H1 (cell line): ENCODE measurements at regions not wholly inside any gene's neighbourhood (a gene's known extent, or its start where the extent isn't known, plus 50 kb on each side); places are given as distances from the start of the nearest gene placed in this dataset.

Experiments
- CTCF ChIA-PET: fragments of 300-600 bp; sonication (Branson Sonifier 250); formaldehyde crosslinking; loops from one replicate; lab custom pipeline; 2021; ENCODE audit not compliant: partially characterized antibody; lab: Charles Lee
- POLR2A ChIA-PET: fragments of 300-600 bp; sonication (Branson Sonifier 250); formaldehyde crosslinking; loops from one replicate; lab custom pipeline; 2021; ENCODE audit warnings: inconsistent platforms; ENCODE audit not compliant: partially characterized antibody; lab: Charles Lee
- DNase-seq, 2 experiments: peaks; one replicate each; pipeline versions ENCODE4 v3.0.0 to v3.0.0-alpha.2; 2010 to 2022; ENCODE audit warnings: low spot score in 2 of 2, low read depth in 1 of 2, mixed read lengths in 1 of 2
- FAIRE-seq: peaks from 2 replicates; lab custom pipeline; 2011; peaks lifted over from hg19 to GRCh38; lab: Jason Lieb, UNC
- H2AFZ ChIP-seq: 2 replicates; pipeline ENCODE4 v1.8.1; 2012; ENCODE audit warnings: low read length, inconsistent platforms
- H2AK5ac ChIP-seq: 2 replicates; pipeline ENCODE4 v1.6.1; 2013; ENCODE audit warnings: low read depth, low read length
- H2BK120ac ChIP-seq: replicated peaks from 2 replicates; pipeline ENCODE3; 2013; ENCODE audit warnings: low read depth, low read length, inconsistent platforms
- H2BK12ac ChIP-seq: 2 replicates; pipeline ENCODE4 v1.6.1; 2013; ENCODE audit warnings: low read depth, low read length
- H2BK15ac ChIP-seq: 2 replicates; pipeline ENCODE4 v1.6.1; 2013; ENCODE audit warnings: low read length
- H2BK20ac ChIP-seq: 2 replicates; pipeline ENCODE4 v1.6.1; 2013; ENCODE audit warnings: low read length
- H2BK5ac ChIP-seq: 2 replicates; pipeline ENCODE4 v1.6.1; 2013; ENCODE audit warnings: low read depth, low read length
- H3K14ac ChIP-seq: 2 replicates; pipeline ENCODE4 v1.6.1; 2013; ENCODE audit warnings: inconsistent platforms; ENCODE audit not compliant: insufficient read length
- H3K18ac ChIP-seq: 2 replicates; pipeline ENCODE4 v1.6.1; 2013; ENCODE audit warnings: low read length; ENCODE audit errors: extremely low read depth
- H3K23ac ChIP-seq: 2 replicates; pipeline ENCODE4 v1.6.1; 2013; ENCODE audit warnings: inconsistent platforms; ENCODE audit not compliant: insufficient read length
- H3K23me2 ChIP-seq: 2 replicates; pipeline ENCODE4 v1.6.1; 2013; ENCODE audit warnings: low read depth, low read length
- H3K27ac ChIP-seq: 2 replicates; pipeline ENCODE4 v1.6.1; 2011; ENCODE audit warnings: low read depth, low read length, inconsistent platforms
- H3K27me3 ChIP-seq, 4 experiments: replicated peaks in 1 of 4; 1 replicate in 1 of 4; 2 replicates in 3 of 4; pipeline versions ENCODE4 v1.6.1 to v1.8.1; 2011 to 2013; ENCODE audit warnings: low read length in 3 of 4, mild to moderate bottlenecking in 3 of 4, inconsistent platforms in 2 of 4, mixed read lengths in 2 of 4, moderate library complexity in 1 of 4; ENCODE audit not compliant: control insufficient read depth in 3 of 4, insufficient read depth in 3 of 4; ENCODE audit errors: extremely low read depth in 1 of 4
- H3K36me3 ChIP-seq, 4 experiments: 2 replicates each; pipeline versions ENCODE4 v1.6.1 to v1.8.1; 2011 to 2013; ENCODE audit warnings: mild to moderate bottlenecking in 4 of 4, low read length in 3 of 4, moderate library complexity in 2 of 4, control low read depth in 1 of 4, inconsistent platforms in 1 of 4; ENCODE audit not compliant: insufficient read depth in 4 of 4, control insufficient read depth in 2 of 4
- H3K4ac ChIP-seq: replicated peaks from 2 replicates; pipeline ENCODE3; 2013; ENCODE audit warnings: low read length, low read depth, mixed read lengths, inconsistent platforms; ENCODE audit not compliant: insufficient read length
- H3K4me1 ChIP-seq, 4 experiments: replicated peaks in 1 of 4; 1 replicate in 1 of 4; 2 replicates in 3 of 4; pipeline versions ENCODE4 v1.6.1 to v1.8.1; 2011 to 2013; ENCODE audit warnings: low read length in 3 of 4, inconsistent platforms in 2 of 4, mixed read lengths in 1 of 4; ENCODE audit not compliant: insufficient read depth in 4 of 4, control insufficient read depth in 3 of 4
- H3K4me2 ChIP-seq, 2 experiments: 2 replicates each; pipeline versions ENCODE4 v1.6.1 to v1.8.1; 2011 to 2013; ENCODE audit warnings: low read depth in 2 of 2, low read length in 2 of 2, control low read depth in 1 of 2, inconsistent platforms in 1 of 2, mild to moderate bottlenecking in 1 of 2; ENCODE audit not compliant: insufficient read depth in 1 of 2
- H3K4me3 ChIP-seq, 4 experiments: fragments of 200-600, 300-600 bp in 1 of 4; sonication (generic), shearing (Covaris generic), sonication (Bioruptor Twin) in 1 of 4; 2 replicates each; pipeline versions ENCODE4 v1.5.1 to v1.8.1; 2011 to 2016; ENCODE audit warnings: low read length in 4 of 4, low read depth in 3 of 4, control low read depth in 2 of 4, inconsistent platforms in 2 of 4, mild to moderate bottlenecking in 2 of 4, mixed read lengths in 1 of 4, moderate library complexity in 1 of 4; ENCODE audit not compliant: insufficient read depth in 2 of 4; ENCODE audit errors: extremely low read depth in 1 of 4
- H3K56ac ChIP-seq: replicated peaks from 2 replicates; pipeline ENCODE3; 2013; ENCODE audit warnings: low read depth, mild to moderate bottlenecking, mixed read lengths, low read length, inconsistent platforms; ENCODE audit not compliant: insufficient read length
- H3K79me1 ChIP-seq: 2 replicates; pipeline ENCODE4 v1.6.1; 2013; ENCODE audit warnings: low read depth, low read length, control low read depth
- H3K79me2 ChIP-seq, 2 experiments: 2 replicates each; pipeline versions ENCODE4 v1.6.1 to v1.8.1; 2012 to 2013; ENCODE audit warnings: low read length in 2 of 2, mild to moderate bottlenecking in 2 of 2, inconsistent platforms in 1 of 2; ENCODE audit not compliant: insufficient read depth in 2 of 2, control insufficient read depth in 1 of 2
- H3K9ac ChIP-seq, 4 experiments: replicated peaks in 1 of 4; 1 replicate in 1 of 4; 2 replicates in 3 of 4; pipeline versions ENCODE4 v1.6.1 to v1.8.1; 2011 to 2013; ENCODE audit warnings: low read depth in 3 of 4, low read length in 3 of 4, control low read depth in 2 of 4, mild to moderate bottlenecking in 2 of 4, moderate library complexity in 2 of 4, inconsistent platforms in 1 of 4; ENCODE audit errors: extremely low read depth in 1 of 4
- H3K9me3 ChIP-seq, 2 experiments: 2 replicates each; pipeline versions ENCODE4 v1.6.1 to v1.8.1; 2012 to 2013; ENCODE audit warnings: mild to moderate bottlenecking in 2 of 2, moderate library complexity in 2 of 2, control low read depth in 1 of 2, inconsistent platforms in 1 of 2, low read depth in 1 of 2, low read length in 1 of 2, mixed read lengths in 1 of 2; ENCODE audit not compliant: insufficient read depth in 2 of 2
- H4K20me1 ChIP-seq, 2 experiments: replicated peaks in 1 of 2; 2 replicates each; pipeline versions ENCODE3 to v1.8.1; 2011 to 2013; ENCODE audit warnings: inconsistent platforms in 2 of 2, low read length in 2 of 2, mild to moderate bottlenecking in 1 of 2; ENCODE audit not compliant: insufficient read depth in 2 of 2, control insufficient read depth in 1 of 2
- H4K5ac ChIP-seq: 2 replicates; pipeline ENCODE4 v1.6.1; 2013; ENCODE audit warnings: low read length, low read depth, mixed read lengths, inconsistent platforms; ENCODE audit not compliant: insufficient read length
- H4K8ac ChIP-seq: 2 replicates; pipeline ENCODE4 v1.8.0; 2013; ENCODE audit warnings: mild to moderate bottlenecking, moderate library complexity, low read length, inconsistent platforms; ENCODE audit not compliant: insufficient read depth; ENCODE audit errors: extremely low read depth
- H4K91ac ChIP-seq: replicated peaks from 2 replicates; pipeline ENCODE3; 2013; ENCODE audit warnings: low read length, mixed read lengths, inconsistent platforms; ENCODE audit not compliant: insufficient read length
- EGR1 ChIP-seq: IDR thresholded peaks from 2 replicates; pipeline ENCODE4 v1.6.1; 2011; ENCODE audit warnings: low read depth, low read length, borderline replicate concordance
- HDAC6 ChIP-seq: IDR thresholded peaks from one replicate; pipeline ENCODE4 v1.7.1; 2012; ENCODE audit warnings: low read depth, mild to moderate bottlenecking, inconsistent platforms, low read length, moderate library complexity
- POLR2A ChIP-seq, 2 experiments: IDR thresholded peaks; 1 replicate in 1 of 2; 2 replicates in 1 of 2; pipeline ENCODE4 v1.6.1; 2011; ENCODE audit warnings: low read depth in 2 of 2, low read length in 2 of 2, mild to moderate bottlenecking in 2 of 2; ENCODE audit errors: control extremely low read depth in 1 of 2
- RBBP5 ChIP-seq: IDR thresholded peaks from 2 replicates; pipeline ENCODE4 v1.7.1; 2012; ENCODE audit warnings: low read depth, mild to moderate bottlenecking, inconsistent platforms, low read length, moderate library complexity, borderline replicate concordance
- SAP30 ChIP-seq: fragments of 300-600 bp; sonication (generic); IDR thresholded peaks from 2 replicates; pipeline ENCODE4 v1.7.1; 2012; ENCODE audit warnings: low read length, moderate library complexity, mild to moderate bottlenecking, inconsistent platforms; ENCODE audit not compliant: insufficient read depth, insufficient replicate concordance
- SIRT6 ChIP-seq: IDR thresholded peaks from one replicate; pipeline ENCODE4 v1.7.1; 2012; ENCODE audit warnings: low read length, inconsistent platforms
- SUZ12 ChIP-seq: fragments of 200-600 bp; sonication (generic); IDR thresholded peaks from 2 replicates; pipeline ENCODE4 v1.6.1; 2012; ENCODE audit warnings: mild to moderate bottlenecking, inconsistent platforms, low read length, moderate library complexity, mixed read lengths
- WGBS, 2 experiments: shearing (Covaris generic) in 1 of 2; methylation state at CpG; one replicate each; pipeline versions ENCODE4 v1.1.6 to v1.1.7; 2013 to 2015; ENCODE audit warnings: low lambda C conversion rate in 2 of 2, mixed read lengths in 2 of 2, inconsistent platforms in 1 of 2, low coverage in 1 of 2, missing lambda C conversion rate in 1 of 2; ENCODE audit not compliant: insufficient replicate concordance in 2 of 2, insufficient coverage in 1 of 2, insufficient read length in 1 of 2; ENCODE audit errors: extremely low coverage in 1 of 2, missing lambda C conversion rate in 1 of 2; 5-methylcytosine and 5-hydroxymethylcytosine counted together
- TF ChIP-seq, protein P1 (sequence below): IDR thresholded peaks from 2 replicates; pipeline ENCODE4 v1.6.1; 2011; ENCODE audit warnings: low read length, improper control_type of control experiment

DNA sequence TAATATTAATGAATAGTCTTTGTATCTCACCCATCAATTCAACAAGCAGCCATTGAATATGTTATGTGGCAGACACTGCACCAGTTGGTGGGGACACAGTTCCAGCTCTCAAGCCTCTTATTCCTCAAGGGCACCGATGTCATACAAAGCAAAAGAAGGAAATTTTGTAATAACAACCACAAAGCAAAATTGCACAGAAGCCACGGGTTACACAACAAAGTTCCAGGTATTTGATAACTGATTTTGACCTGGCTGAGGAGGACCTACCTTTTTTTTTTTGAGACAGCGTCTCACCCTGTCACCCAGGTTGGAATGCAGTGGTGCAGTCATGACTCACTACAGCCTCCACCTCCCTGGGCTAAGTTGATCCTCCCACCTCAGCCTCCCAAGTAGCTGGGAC lies 266.7 kb downstream of the FOXO1 start:
- Histone ChIP-seq H2BK15ac (no peak overlapping the region), H3K4ac (no peak overlapping the region), H3K9me3 (no peaks in the 10 kb centered on the region), H3K27ac (no peak overlapping the region)
- POLR2A ChIA-PET: no interaction called here
- DNase-seq: no peak
- no peak for TF ChIP-seq HDAC6
- no peak for TF ChIP-seq SAP30
- no peak for TF ChIP-seq POLR2A (IDR thresholded peaks at IDR 0.05; ENCODE audit: control extremely low read depth in 1 of 2, low read depth in 2 of 2, low read length in 2 of 2)
- TF ChIP-seq RBBP5: no peak
- no peak for TF ChIP-seq SUZ12
- TF ChIP-seq, protein P1, sequence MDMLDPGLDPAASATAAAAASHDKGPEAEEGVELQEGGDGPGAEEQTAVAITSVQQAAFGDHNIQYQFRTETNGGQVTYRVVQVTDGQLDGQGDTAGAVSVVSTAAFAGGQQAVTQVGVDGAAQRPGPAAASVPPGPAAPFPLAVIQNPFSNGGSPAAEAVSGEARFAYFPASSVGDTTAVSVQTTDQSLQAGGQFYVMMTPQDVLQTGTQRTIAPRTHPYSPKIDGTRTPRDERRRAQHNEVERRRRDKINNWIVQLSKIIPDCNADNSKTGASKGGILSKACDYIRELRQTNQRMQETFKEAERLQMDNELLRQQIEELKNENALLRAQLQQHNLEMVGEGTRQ: no peak
- no peak for TF ChIP-seq EGR1
- no peak for TF ChIP-seq SIRT6
- TF ChIP-seq, all 59 proteins: peak for 0
- FAIRE-seq: no peak
- Histone ChIP-seq H2BK12ac (no peak overlapping the region), H2BK120ac (no peak overlapping the region), H3K18ac (no peak overlapping the region), H2BK20ac (no peak overlapping the region), H2AK5ac (no peak overlapping the region), H2BK5ac (no peak overlapping the region), H3K56ac (no peak overlapping the region), H4K20me1 (no peaks in the 10 kb centered on the region), H3K36me3 (no peaks in the 10 kb centered on the region), H3K14ac (no peak overlapping the region), H2AFZ (no peak overlapping the region), H3K9ac (no peak overlapping the region), H3K4me1 (peaks cover 1 to 8% (median 4%) of the 10 kb centered on the region in 4 experiments; a peak in 5 of 7 replicates), H3K79me2 (no peaks in the 10 kb centered on the region), H3K27me3 (no peaks in the 10 kb centered on the region), H4K8ac (no peak overlapping the region), H3K79me1 (no peaks in the 10 kb centered on the region), H4K5ac (no peak overlapping the region), H4K91ac (no peak overlapping the region), H3K4me3 (no peak overlapping the region), H3K4me2 (no peak overlapping the region), H3K23me2 (no peaks in the 10 kb centered on the region), H3K23ac (no peak overlapping the region)
- 89% methylated on average over 3 of the region's 3 CpGs; no CpG with 5 or more reads in 1 of the 2 experiments for WGBS, 2 experiments
- CTCF ChIA-PET: interaction anchor here (0.7 kb wide), 1 partner anchor 9 kb away, joined by 3 read pairs; no protein-coding TSS in a partner anchor
